ENCODE measurements at regions not wholly inside any gene's neighbourhood (a gene's known extent, or its start where the extent isn't known, plus 50 kb on each side); places are given as distances from the start of the nearest gene placed in this dataset.

GRCh38 chr14:105853089-105853906, 326.9 kb downstream of the TMEM121 start:
- peaks cover 4% of the 10 kb centered on the region for H3K27me3 Mint-ChIP-seq (ENCODE audit: low read depth, poor library complexity)
- no peak for TF ChIP-seq CTCF (IDR thresholded peaks at IDR 0.05)
- DNase-seq = no peak
- H3K4me1 Mint-ChIP-seq = no peaks in the 10 kb centered on the region
- H3K4me3 Mint-ChIP-seq = no peak overlapping the region
- H3K27ac Mint-ChIP-seq = no peak overlapping the region
- H3K9me3 Mint-ChIP-seq = peaks cover 74% of the 10 kb centered on the region
- H3K36me3 Mint-ChIP-seq (ENCODE audit: low read depth) = peaks cover 10% of the 10 kb centered on the region

- no peaks in the 10 kb centered on the region for H3K4me1 Mint-ChIP-seq
- no peak for DNase-seq
Observed at GRCh38 chr14:105853907-105854599, 327.7 kb downstream of the TMEM121 start.

GRCh38 chr14:105854600-105855245, 328.3 kb downstream of the TMEM121 start:
- Mint-ChIP-seq H3K36me3 (ENCODE audit: low read depth) (peaks cover 6% of the 10 kb centered on the region), H3K27me3 (ENCODE audit: low read depth, poor library complexity) (peaks cover 4% of the 10 kb centered on the region), H3K27ac (no peak overlapping the region), H3K9me3 (peaks cover 77% of the 10 kb centered on the region), H3K4me1 (no peaks in the 10 kb centered on the region), H3K4me3 (no peak overlapping the region)
- no peak for TF ChIP-seq CTCF (IDR thresholded peaks at IDR 0.05)
- no peak for DNase-seq

More at GRCh38 chr14:105853907-105854599, 327.7 kb downstream of the TMEM121 start:
- peaks cover 4% of the 10 kb centered on the region for H3K27me3 Mint-ChIP-seq (ENCODE audit: low read depth, poor library complexity)
- H3K4me3 Mint-ChIP-seq = no peak overlapping the region
- no peak overlapping the region for H3K27ac Mint-ChIP-seq
- TF ChIP-seq CTCF (IDR thresholded peaks at IDR 0.05) = no peak
- peaks cover 6% of the 10 kb centered on the region for H3K36me3 Mint-ChIP-seq (ENCODE audit: low read depth)
- peaks cover 74% of the 10 kb centered on the region for H3K9me3 Mint-ChIP-seq

- Mint-ChIP-seq H3K36me3 (ENCODE audit: low read depth) (peaks cover 6% of the 10 kb centered on the region), H3K27me3 (ENCODE audit: low read depth, poor library complexity) (peaks cover 4% of the 10 kb centered on the region), H3K4me3 (no peak overlapping the region), H3K9me3 (peaks cover 79% of the 10 kb centered on the region), H3K27ac (no peak overlapping the region), H3K4me1 (no peaks in the 10 kb centered on the region)
- TF ChIP-seq CTCF (IDR thresholded peaks at IDR 0.05) = no peak
- no peak for DNase-seq
Observed at GRCh38 chr14:105855246-105855892, 329.0 kb downstream of the TMEM121 start.

- peaks cover 4% of the 10 kb centered on the region for H3K27me3 Mint-ChIP-seq (ENCODE audit: low read depth, poor library complexity)
- H3K4me1 Mint-ChIP-seq = no peaks in the 10 kb centered on the region
- no peak overlapping the region for H3K27ac Mint-ChIP-seq
- peaks cover 6% of the 10 kb centered on the region for H3K36me3 Mint-ChIP-seq (ENCODE audit: low read depth)
- no peak for TF ChIP-seq CTCF (IDR thresholded peaks at IDR 0.05)
- DNase-seq = no peak
- H3K9me3 Mint-ChIP-seq = peaks cover 83% of the 10 kb centered on the region
- H3K4me3 Mint-ChIP-seq = no peak overlapping the region
Observed at GRCh38 chr14:105855893-105856675, 329.7 kb downstream of the TMEM121 start.
